ENCODE measurements at regions not wholly inside any gene's neighbourhood (a gene's known extent, or its start where the extent isn't known, plus 50 kb on each side); places are given as distances from the start of the nearest gene placed in this dataset.

DNA sequence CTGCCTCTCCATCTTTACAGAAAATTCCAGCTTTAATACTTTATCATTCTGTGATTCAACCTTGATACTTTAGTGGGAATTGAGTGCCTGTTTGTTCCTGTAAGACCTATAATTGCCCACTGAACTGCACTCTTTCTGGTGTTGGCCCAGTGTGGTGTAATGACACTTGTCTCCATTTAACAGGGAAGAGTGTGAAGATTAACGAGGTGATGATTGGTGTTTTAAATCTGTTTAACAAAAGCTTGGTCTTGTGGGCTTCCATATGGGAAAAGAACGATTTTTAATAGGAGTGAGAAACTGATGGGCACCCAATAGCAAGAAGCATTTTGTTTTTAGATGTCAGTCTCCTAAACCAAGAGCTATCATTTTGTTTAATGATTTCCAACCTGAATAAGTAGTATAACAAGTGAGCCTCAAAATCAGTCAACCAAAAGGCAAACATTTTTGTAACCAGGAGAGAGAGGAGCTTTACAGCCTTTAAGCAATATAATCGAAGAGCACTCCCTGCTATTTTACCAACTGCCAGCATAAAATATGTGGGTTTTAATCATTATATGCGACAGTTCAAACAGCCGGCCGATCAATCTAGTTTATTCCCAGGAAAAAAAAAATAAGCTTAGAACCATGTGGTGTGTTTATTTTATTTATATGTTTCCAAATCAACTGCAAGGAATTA, 50.2 kb downstream of the SUPT20HL1 start:
- TF ChIP-seq POLR2A (IDR thresholded peaks at IDR 0.05) = no peak
- TF ChIP-seq, protein P1, sequence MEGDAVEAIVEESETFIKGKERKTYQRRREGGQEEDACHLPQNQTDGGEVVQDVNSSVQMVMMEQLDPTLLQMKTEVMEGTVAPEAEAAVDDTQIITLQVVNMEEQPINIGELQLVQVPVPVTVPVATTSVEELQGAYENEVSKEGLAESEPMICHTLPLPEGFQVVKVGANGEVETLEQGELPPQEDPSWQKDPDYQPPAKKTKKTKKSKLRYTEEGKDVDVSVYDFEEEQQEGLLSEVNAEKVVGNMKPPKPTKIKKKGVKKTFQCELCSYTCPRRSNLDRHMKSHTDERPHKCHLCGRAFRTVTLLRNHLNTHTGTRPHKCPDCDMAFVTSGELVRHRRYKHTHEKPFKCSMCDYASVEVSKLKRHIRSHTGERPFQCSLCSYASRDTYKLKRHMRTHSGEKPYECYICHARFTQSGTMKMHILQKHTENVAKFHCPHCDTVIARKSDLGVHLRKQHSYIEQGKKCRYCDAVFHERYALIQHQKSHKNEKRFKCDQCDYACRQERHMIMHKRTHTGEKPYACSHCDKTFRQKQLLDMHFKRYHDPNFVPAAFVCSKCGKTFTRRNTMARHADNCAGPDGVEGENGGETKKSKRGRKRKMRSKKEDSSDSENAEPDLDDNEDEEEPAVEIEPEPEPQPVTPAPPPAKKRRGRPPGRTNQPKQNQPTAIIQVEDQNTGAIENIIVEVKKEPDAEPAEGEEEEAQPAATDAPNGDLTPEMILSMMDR (IDR thresholded peaks at IDR 0.05) = no peak

Data from ovary (tissue), 3 donors.